B cell (primary cell): ENCODE measurements at regions not wholly inside any gene's neighbourhood (a gene's known extent, or its start where the extent isn't known, plus 50 kb on each side); places are given as distances from the start of the nearest gene placed in this dataset.

Experiments
- EZH2 ChIP-seq: IDR thresholded peaks from 2 replicates; pipeline ENCODE4 v1.6.1; 2012; ENCODE audit warnings: borderline replicate concordance, low read depth, mild to moderate bottlenecking, moderate library complexity, low read length; ENCODE audit not compliant: insufficient read depth, poor library complexity, severe bottlenecking
- TF ChIP-seq, protein P1 (sequence below): fragments of 200-600 bp; IDR thresholded peaks from one replicate; pipeline ENCODE4 v1.8.0; 2022; ENCODE audit warnings: antibody characterized with exemption, mild to moderate bottlenecking

DNA sequence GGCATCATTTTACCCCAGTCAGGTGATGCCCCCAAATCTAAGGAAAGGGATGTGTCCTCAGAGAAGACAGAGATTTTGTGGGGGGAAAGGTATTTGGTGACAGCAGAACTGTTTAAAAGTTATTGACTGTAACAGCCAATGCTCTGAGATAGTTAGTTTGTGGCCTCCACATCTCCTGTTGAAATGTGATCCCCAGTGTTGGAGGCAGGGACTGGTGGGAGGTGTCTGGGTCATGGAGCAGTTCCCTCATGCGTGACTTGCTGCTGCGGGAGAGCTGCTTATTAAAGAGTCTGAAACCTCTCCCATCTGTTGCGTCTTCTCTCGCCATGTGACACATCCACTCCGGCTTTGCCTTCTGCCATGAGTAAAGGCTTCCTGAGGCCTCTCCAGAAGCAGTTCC, 282.8 kb upstream of the FOXQ1 start:
- TF ChIP-seq, protein P1, sequence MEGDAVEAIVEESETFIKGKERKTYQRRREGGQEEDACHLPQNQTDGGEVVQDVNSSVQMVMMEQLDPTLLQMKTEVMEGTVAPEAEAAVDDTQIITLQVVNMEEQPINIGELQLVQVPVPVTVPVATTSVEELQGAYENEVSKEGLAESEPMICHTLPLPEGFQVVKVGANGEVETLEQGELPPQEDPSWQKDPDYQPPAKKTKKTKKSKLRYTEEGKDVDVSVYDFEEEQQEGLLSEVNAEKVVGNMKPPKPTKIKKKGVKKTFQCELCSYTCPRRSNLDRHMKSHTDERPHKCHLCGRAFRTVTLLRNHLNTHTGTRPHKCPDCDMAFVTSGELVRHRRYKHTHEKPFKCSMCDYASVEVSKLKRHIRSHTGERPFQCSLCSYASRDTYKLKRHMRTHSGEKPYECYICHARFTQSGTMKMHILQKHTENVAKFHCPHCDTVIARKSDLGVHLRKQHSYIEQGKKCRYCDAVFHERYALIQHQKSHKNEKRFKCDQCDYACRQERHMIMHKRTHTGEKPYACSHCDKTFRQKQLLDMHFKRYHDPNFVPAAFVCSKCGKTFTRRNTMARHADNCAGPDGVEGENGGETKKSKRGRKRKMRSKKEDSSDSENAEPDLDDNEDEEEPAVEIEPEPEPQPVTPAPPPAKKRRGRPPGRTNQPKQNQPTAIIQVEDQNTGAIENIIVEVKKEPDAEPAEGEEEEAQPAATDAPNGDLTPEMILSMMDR: no peak
- TF ChIP-seq EZH2: no peak
